ENCODE measurements at regions not wholly inside any gene's neighbourhood (a gene's known extent, or its start where the extent isn't known, plus 50 kb on each side); places are given as distances from the start of the nearest gene placed in this dataset.

DNA sequence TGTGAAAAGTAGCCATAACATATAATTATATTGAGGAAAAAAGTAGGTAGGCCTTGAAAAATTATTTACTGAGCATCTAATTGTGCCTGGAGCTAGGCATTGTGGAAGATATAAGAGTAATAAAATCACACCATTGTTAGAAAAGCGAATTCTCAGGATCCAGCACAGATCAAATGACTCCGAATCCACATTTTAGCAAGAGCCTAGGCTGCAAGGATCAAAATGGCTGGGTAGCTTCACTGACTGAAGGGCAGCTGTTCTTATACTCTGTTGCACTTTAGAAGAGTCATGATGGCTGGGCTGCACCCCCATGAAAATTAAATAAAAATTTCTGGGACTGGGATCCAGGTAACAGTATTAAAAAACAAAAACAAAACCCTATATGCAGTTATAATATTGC is 67.6 kb upstream of the HMCN1 start:
- Histone ChIP-seq H3K27ac (no peak overlapping the region), H3K9me3 (no peaks in the 10 kb centered on the region), H3K4me1 (peaks cover 0 to 24% (median 6%) of the 10 kb centered on the region in 6 donors), H3K36me3 (no peaks in the 10 kb centered on the region), H3K27me3 (replicated peaks in 1 of 7) (no peaks in the 10 kb centered on the region), H3K4me3 (no peak overlapping the region)
- intact Hi-C loops (cut with DNase I; ENCODE audit: low total_unique reads) = no loop called here
- DNase-seq = no peak
- TF ChIP-seq POLR2A (IDR thresholded peaks at IDR 0.05) (no peak), POLR2AphosphoS5 (IDR thresholded peaks at IDR 0.05) (no peak), CTCF (IDR thresholded peaks at IDR 0.05 in 8 of 11, conservative IDR thresholded peaks at IDR 0.05 in 3 of 11) (no peak)
- WGBS, 5 donors = 93 to 97% (median 97%) methylated on average over 2 of the region's 2 CpGs

- Histone ChIP-seq H3K4me1 (peaks cover 0 to 11% (median 0%) of the 10 kb centered on the region in 6 donors), H3K36me3 (no peaks in the 10 kb centered on the region), H3K9me3 (no peaks in the 10 kb centered on the region), H3K4me3 (no peak overlapping the region), H3K27ac (peak overlapping the region in 1 of 8 donors; percentile 56), H3K27me3 (replicated peaks in 1 of 7) (no peaks in the 10 kb centered on the region)
- no peak for DNase-seq
- no peak for TF ChIP-seq POLR2AphosphoS5 (IDR thresholded peaks at IDR 0.05)
- no peak for TF ChIP-seq POLR2A (IDR thresholded peaks at IDR 0.05)
- no peak for TF ChIP-seq CTCF (IDR thresholded peaks at IDR 0.05 in 8 of 11, conservative IDR thresholded peaks at IDR 0.05 in 3 of 11)
- intact Hi-C loops (cut with DNase I; ENCODE audit: low total_unique reads) = no loop called here
- 7 to 24% (median 13%) methylated on average over 1 of the region's 1 CpG for WGBS, 5 donors
These were observed 70.4 kb upstream of the HMCN1 start for GRCh38 chr1:185663771-185664296.

DNA sequence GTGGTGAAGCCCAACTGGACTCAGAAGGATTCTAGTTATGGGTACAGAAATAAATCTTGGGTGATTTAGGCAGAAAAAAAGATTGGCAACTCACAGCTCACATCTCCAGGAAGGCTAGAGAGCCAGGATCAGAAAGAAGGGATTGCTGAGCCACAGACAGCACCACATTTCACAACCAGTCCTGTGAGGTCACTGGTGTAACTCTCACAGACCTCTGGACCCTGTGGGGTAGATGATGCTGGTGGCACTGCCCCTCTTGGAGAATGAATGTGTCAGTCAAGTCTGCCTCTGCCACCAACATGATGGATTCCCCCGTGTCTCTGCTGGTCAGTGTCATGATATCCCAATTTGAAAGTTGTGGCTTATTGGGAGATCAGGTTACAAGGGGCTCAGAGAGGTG is 70.9 kb upstream of the HMCN1 start:
- Histone ChIP-seq H3K9me3 (no peaks in the 10 kb centered on the region), H3K27me3 (replicated peaks in 1 of 7) (no peaks in the 10 kb centered on the region), H3K27ac (peak overlapping the region in 1 of 8 donors; percentile 56), H3K4me1 (peaks cover 0 to 11% (median 0%) of the 10 kb centered on the region in 6 donors), H3K4me3 (no peak overlapping the region), H3K36me3 (no peaks in the 10 kb centered on the region)
- TF ChIP-seq POLR2A (IDR thresholded peaks at IDR 0.05) (no peak), CTCF (IDR thresholded peaks at IDR 0.05 in 8 of 11, conservative IDR thresholded peaks at IDR 0.05 in 3 of 11) (no peak), POLR2AphosphoS5 (IDR thresholded peaks at IDR 0.05) (no peak)
- 53 to 88% (median 86%) methylated on average over 1 of the region's 1 CpG for WGBS, 5 donors
- intact Hi-C loops (cut with DNase I; ENCODE audit: low total_unique reads) = no loop called here
- no peak for DNase-seq

DNA sequence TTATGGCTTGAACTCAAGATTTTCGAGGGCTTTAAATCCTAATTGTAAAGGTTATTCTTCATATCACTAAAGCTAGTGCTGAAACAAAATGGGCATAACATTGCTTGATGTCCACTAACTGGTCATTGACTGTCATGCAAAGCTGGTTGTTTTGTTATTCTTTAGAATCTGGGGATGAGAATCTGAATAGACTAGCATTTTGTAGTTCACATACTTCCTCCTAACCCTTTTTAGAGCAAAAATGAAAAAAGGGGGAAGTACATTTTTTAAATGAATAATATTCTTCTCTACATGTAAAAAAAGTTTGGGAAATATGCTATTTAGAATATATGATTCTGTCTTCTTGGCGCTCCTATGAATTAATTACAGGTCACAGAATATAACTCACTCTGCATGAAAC is 72.2 kb upstream of the HMCN1 start:
- no peak overlapping the region for H3K4me3 ChIP-seq
- DNase-seq = no peak
- no peaks in the 10 kb centered on the region for H3K27me3 ChIP-seq (replicated peaks in 1 of 7)
- 79 to 93% (median 84%) methylated on average over 2 of the region's 2 CpGs for WGBS, 5 donors
- intact Hi-C loops (cut with DNase I; ENCODE audit: low total_unique reads) = no loop called here
- no peak for TF ChIP-seq CTCF (IDR thresholded peaks at IDR 0.05 in 8 of 11, conservative IDR thresholded peaks at IDR 0.05 in 3 of 11)
- TF ChIP-seq POLR2A (IDR thresholded peaks at IDR 0.05) = no peak
- no peak for TF ChIP-seq POLR2AphosphoS5 (IDR thresholded peaks at IDR 0.05)
- peak overlapping the region in 2 of 8 donors; percentile 18 to 21 for H3K27ac ChIP-seq
- peaks cover 0 to 11% (median 0%) of the 10 kb centered on the region in 6 donors for H3K4me1 ChIP-seq
- H3K9me3 ChIP-seq = no peaks in the 10 kb centered on the region
- no peaks in the 10 kb centered on the region for H3K36me3 ChIP-seq
